Trophoblast cell (in vitro differentiated cells and primary cell): ENCODE measurements at regions not wholly inside any gene's neighbourhood (a gene's known extent, or its start where the extent isn't known, plus 50 kb on each side); places are given as distances from the start of the nearest gene placed in this dataset.

ENCODE experiments used
- DNase-seq, 2 donors: peaks; one replicate each; pipeline ENCODE4 v3.0.0-alpha.2; 2016
- H2AFZ ChIP-seq: 2 replicates; pipeline ENCODE4 v1.6.1; 2013; ENCODE audit warnings: low read length, moderate library complexity, mild to moderate bottlenecking; ENCODE audit not compliant: insufficient read depth, poor library complexity
- H2AK5ac ChIP-seq: 2 replicates; pipeline ENCODE4 v1.6.1; 2013; ENCODE audit warnings: mild to moderate bottlenecking, low read length
- H2BK120ac ChIP-seq: 2 replicates; pipeline ENCODE4 v1.6.1; 2013; ENCODE audit warnings: low read length, mild to moderate bottlenecking, moderate library complexity; ENCODE audit not compliant: insufficient read depth, poor library complexity
- H2BK12ac ChIP-seq: 2 replicates; pipeline ENCODE4 v1.6.1; 2013; ENCODE audit warnings: mild to moderate bottlenecking, low read length, moderate library complexity
- H2BK5ac ChIP-seq: 2 replicates; pipeline ENCODE4 v1.6.1; 2013; ENCODE audit warnings: low read length, low read depth, moderate library complexity, mild to moderate bottlenecking; ENCODE audit not compliant: poor library complexity
- H3K14ac ChIP-seq: 2 replicates; pipeline ENCODE4 v1.6.1; 2013; ENCODE audit warnings: mild to moderate bottlenecking, low read length
- H3K18ac ChIP-seq: 2 replicates; pipeline ENCODE4 v1.6.1; 2013; ENCODE audit warnings: mild to moderate bottlenecking, low read length
- H3K23ac ChIP-seq: 2 replicates; pipeline ENCODE4 v1.6.1; 2013; ENCODE audit warnings: low read length
- H3K27ac ChIP-seq: 2 replicates; pipeline ENCODE4 v1.5.1; 2013; ENCODE audit warnings: low read depth, mild to moderate bottlenecking, inconsistent platforms, low read length, moderate library complexity
- H3K27me3 ChIP-seq: 2 replicates; pipeline ENCODE4 v1.6.1; 2013; ENCODE audit warnings: inconsistent platforms, mild to moderate bottlenecking, low read length, moderate library complexity; ENCODE audit not compliant: insufficient read depth
- H3K36me3 ChIP-seq, 2 experiments: 1 replicate in 1 of 2; 2 replicates in 1 of 2; pipeline ENCODE4 v1.6.1; 2013; ENCODE audit warnings: low read length in 2 of 2, mild to moderate bottlenecking in 2 of 2, moderate library complexity in 1 of 2; ENCODE audit not compliant: insufficient read depth in 2 of 2, control insufficient read depth in 1 of 2
- H3K4ac ChIP-seq: 2 replicates; pipeline ENCODE4 v1.6.1; 2013; ENCODE audit warnings: low read depth, mild to moderate bottlenecking, low read length, moderate library complexity
- H3K4me1 ChIP-seq, 2 experiments: 1 replicate in 1 of 2; 2 replicates in 1 of 2; pipeline ENCODE4 v1.6.1; 2013; ENCODE audit warnings: low read length in 2 of 2, mild to moderate bottlenecking in 2 of 2, moderate library complexity in 1 of 2; ENCODE audit not compliant: insufficient read depth in 2 of 2, control insufficient read depth in 1 of 2
- H3K4me2 ChIP-seq: 2 replicates; pipeline ENCODE4 v1.6.1; 2013; ENCODE audit warnings: inconsistent platforms, mild to moderate bottlenecking, low read length, moderate library complexity
- H3K4me3 ChIP-seq: 2 replicates; pipeline ENCODE4 v1.5.1; 2013; ENCODE audit warnings: mild to moderate bottlenecking, low read depth, low read length, inconsistent platforms
- H3K79me1 ChIP-seq: one replicate; pipeline ENCODE4 v1.6.1; 2013; ENCODE audit warnings: low read length
- H3K79me2 ChIP-seq: 2 replicates; pipeline ENCODE4 v1.6.1; 2013; ENCODE audit warnings: low read length, mild to moderate bottlenecking; ENCODE audit not compliant: control insufficient read depth, insufficient read depth, poor library complexity
- H3K9ac ChIP-seq: 2 replicates; pipeline ENCODE4 v1.6.1; 2013; ENCODE audit warnings: mild to moderate bottlenecking, low read length
- H3K9me3 ChIP-seq: 2 replicates; pipeline ENCODE4 v1.6.1; 2013; ENCODE audit warnings: low read depth, mild to moderate bottlenecking, control low read depth, inconsistent platforms, low read length; ENCODE audit not compliant: insufficient read depth
- H4K12ac ChIP-seq: 2 replicates; pipeline ENCODE4 v1.6.1; 2013; ENCODE audit warnings: low read depth, mild to moderate bottlenecking, low read length, moderate library complexity
- H4K8ac ChIP-seq: 2 replicates; pipeline ENCODE4 v1.6.1; 2013; ENCODE audit warnings: low read depth, mild to moderate bottlenecking, low read length, moderate library complexity
- H4K91ac ChIP-seq: one replicate; pipeline ENCODE4 v1.6.1; 2013; ENCODE audit warnings: low read depth, mild to moderate bottlenecking, low read length, moderate library complexity
- WGBS: extraction: QIAGEN DNeasy Blood & Tissue Kit; methylation state at CpG from one replicate; pipeline ENCODE4 v1.1.7; 2013; ENCODE audit warnings: missing lambda C conversion rate; ENCODE audit not compliant: insufficient read length, insufficient coverage; ENCODE audit errors: extremely low coverage; 5-methylcytosine and 5-hydroxymethylcytosine counted together

DNA sequence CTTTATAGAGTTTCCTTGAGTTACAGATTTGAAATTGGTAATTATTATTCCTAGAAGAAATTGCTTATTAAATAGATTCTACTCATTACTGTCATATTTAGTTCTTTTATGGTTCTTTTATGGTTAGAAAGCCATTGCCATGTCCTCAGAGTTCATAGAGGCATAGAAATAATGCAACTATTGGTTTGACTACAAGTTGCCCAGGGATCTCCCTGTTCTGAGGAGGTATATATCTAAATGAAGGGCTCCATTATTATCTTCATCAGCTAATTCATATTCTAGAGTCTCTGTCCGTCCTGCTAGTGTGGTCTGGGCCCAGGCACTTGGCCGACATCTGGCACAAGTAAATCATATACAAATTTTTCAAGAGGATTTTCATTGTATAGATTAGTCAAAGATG is 535.7 kb downstream of the PPP4R3C start:
- H3K27ac ChIP-seq = no peak overlapping the region
- H3K4ac ChIP-seq = no peak overlapping the region
- no peak overlapping the region for H3K14ac ChIP-seq
- H3K4me2 ChIP-seq = no peak overlapping the region
- H3K36me3 ChIP-seq = no peaks in the 10 kb centered on the region
- H3K18ac ChIP-seq = no peak overlapping the region
- no peak for DNase-seq
- no peak overlapping the region for H4K12ac ChIP-seq
- H3K4me3 ChIP-seq = no peak overlapping the region
- H2BK120ac ChIP-seq = no peak overlapping the region
- no peaks in the 10 kb centered on the region for H3K9me3 ChIP-seq
- H3K23ac ChIP-seq = no peak overlapping the region
- no peak overlapping the region for H2BK5ac ChIP-seq
- H3K27me3 ChIP-seq = no peaks in the 10 kb centered on the region
- H3K4me1 ChIP-seq = no peaks in the 10 kb centered on the region
- WGBS = no CpG with 5 or more reads among the region's 2 CpGs
- H4K8ac ChIP-seq = no peak overlapping the region
- no peaks in the 10 kb centered on the region for H3K79me1 ChIP-seq
- no peak overlapping the region for H2BK12ac ChIP-seq
- no peak overlapping the region for H2AFZ ChIP-seq
- H2AK5ac ChIP-seq = no peak overlapping the region
- H4K91ac ChIP-seq = no peak overlapping the region
- no peak overlapping the region for H3K9ac ChIP-seq
- no peaks in the 10 kb centered on the region for H3K79me2 ChIP-seq

DNA sequence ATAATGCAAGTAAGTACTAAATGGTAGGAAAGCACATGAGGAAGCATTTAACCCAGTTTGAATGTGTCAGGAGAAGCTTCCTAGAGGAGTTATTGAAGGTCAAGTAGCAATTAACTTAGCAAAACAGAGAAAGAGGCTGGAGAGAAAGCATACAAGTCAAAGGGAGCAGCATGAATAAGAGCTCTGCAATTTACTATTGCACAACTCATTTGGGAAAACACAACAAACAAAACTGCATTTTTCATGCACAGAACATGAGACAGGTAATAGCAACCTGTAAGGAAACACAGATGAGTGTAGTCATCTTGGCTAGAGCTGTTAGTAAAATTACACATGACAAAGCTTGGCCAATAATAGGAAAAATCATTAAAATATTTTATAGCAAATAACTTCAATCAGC is 538.1 kb downstream of the PPP4R3C start:
- Histone ChIP-seq H4K8ac (no peak overlapping the region), H3K4me3 (no peak overlapping the region), H2AK5ac (no peak overlapping the region), H3K4ac (no peak overlapping the region), H2BK12ac (no peak overlapping the region), H3K4me2 (no peak overlapping the region), H3K79me1 (no peaks in the 10 kb centered on the region), H3K9me3 (no peaks in the 10 kb centered on the region), H3K79me2 (no peaks in the 10 kb centered on the region), H3K36me3 (no peaks in the 10 kb centered on the region), H3K4me1 (no peaks in the 10 kb centered on the region), H2BK5ac (no peak overlapping the region), H2BK120ac (no peak overlapping the region), H3K14ac (no peak overlapping the region), H2AFZ (no peak overlapping the region), H3K23ac (no peak overlapping the region), H4K91ac (no peak overlapping the region), H3K18ac (no peak overlapping the region), H3K9ac (no peak overlapping the region), H4K12ac (no peak overlapping the region), H3K27me3 (no peaks in the 10 kb centered on the region), H3K27ac (no peak overlapping the region)
- DNase-seq = peak in 1 of 2 donors; percentile 53

DNA sequence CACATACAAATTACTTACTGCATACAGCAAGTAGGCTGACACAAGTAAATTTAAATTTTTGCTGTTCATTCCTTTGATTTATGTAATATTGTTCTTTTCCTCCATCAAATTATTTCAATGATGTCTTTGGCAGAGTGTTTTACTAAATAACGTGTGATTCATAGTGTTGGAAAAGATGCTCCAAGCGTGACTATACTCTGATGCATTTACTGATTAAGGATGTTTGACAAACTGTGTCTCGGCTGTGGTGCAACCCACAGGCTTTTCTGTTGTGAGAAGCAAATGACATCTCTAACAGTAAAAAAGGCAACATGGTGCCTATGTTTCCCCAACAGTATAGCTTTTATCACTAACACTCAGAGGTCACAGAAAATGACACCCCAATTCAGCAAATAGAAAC is 540.9 kb downstream of the PPP4R3C start:
- Histone ChIP-seq H2BK12ac (no peak overlapping the region), H3K79me2 (no peaks in the 10 kb centered on the region), H3K14ac (no peak overlapping the region), H2AK5ac (no peak overlapping the region), H2AFZ (no peak overlapping the region), H3K23ac (no peak overlapping the region), H3K4me3 (no peak overlapping the region), H3K18ac (no peak overlapping the region), H4K12ac (no peak overlapping the region), H3K79me1 (no peaks in the 10 kb centered on the region), H3K4me2 (no peak overlapping the region), H3K36me3 (no peaks in the 10 kb centered on the region), H3K9ac (no peak overlapping the region), H3K9me3 (no peaks in the 10 kb centered on the region), H4K91ac (no peak overlapping the region), H3K27ac (no peak overlapping the region), H3K4me1 (no peaks in the 10 kb centered on the region), H3K27me3 (no peaks in the 10 kb centered on the region), H2BK5ac (no peak overlapping the region), H3K4ac (no peak overlapping the region), H4K8ac (no peak overlapping the region), H2BK120ac (no peak overlapping the region)
- no CpG with 5 or more reads among the region's 3 CpGs for WGBS
- peak; percentile 28 to 52 for DNase-seq

DNA sequence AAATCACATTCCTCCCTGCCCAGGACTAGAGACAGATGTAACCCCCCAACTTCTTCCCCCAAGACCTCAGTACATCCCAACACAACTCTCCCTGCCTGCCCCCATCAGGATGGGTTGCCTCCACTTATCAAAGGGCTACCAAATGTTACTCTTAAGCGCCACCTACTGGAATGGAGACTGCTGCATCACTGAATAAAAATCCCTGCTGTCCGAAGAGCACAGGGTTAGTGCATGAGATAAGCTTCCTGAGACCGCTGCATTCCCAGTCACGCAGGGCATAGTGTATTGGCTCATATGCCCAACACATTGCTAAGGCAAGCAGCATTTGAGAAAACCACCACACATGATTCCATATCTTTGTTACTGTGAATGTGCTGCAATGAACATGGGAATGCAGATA is 544.5 kb downstream of the PPP4R3C start:
- H3K79me2 ChIP-seq = no peaks in the 10 kb centered on the region
- H2AFZ ChIP-seq = no peak overlapping the region
- H4K8ac ChIP-seq = no peak overlapping the region
- H3K9ac ChIP-seq = no peak overlapping the region
- no CpG with 5 or more reads among the region's 4 CpGs for WGBS
- H3K18ac ChIP-seq = no peak overlapping the region
- H2BK120ac ChIP-seq = no peak overlapping the region
- H3K36me3 ChIP-seq = no peaks in the 10 kb centered on the region
- no peak overlapping the region for H4K91ac ChIP-seq
- H3K4me3 ChIP-seq = no peak overlapping the region
- no peaks in the 10 kb centered on the region for H3K9me3 ChIP-seq
- H3K4me1 ChIP-seq = no peaks in the 10 kb centered on the region
- H3K23ac ChIP-seq = no peak overlapping the region
- DNase-seq = peak; percentile 7 to 15
- no peaks in the 10 kb centered on the region for H3K27me3 ChIP-seq
- H2BK12ac ChIP-seq = no peak overlapping the region
- H4K12ac ChIP-seq = no peak overlapping the region
- no peak overlapping the region for H2AK5ac ChIP-seq
- H3K14ac ChIP-seq = no peak overlapping the region
- H3K79me1 ChIP-seq = no peaks in the 10 kb centered on the region
- no peak overlapping the region for H3K27ac ChIP-seq
- no peak overlapping the region for H2BK5ac ChIP-seq
- H3K4ac ChIP-seq = no peak overlapping the region
- no peak overlapping the region for H3K4me2 ChIP-seq

DNA sequence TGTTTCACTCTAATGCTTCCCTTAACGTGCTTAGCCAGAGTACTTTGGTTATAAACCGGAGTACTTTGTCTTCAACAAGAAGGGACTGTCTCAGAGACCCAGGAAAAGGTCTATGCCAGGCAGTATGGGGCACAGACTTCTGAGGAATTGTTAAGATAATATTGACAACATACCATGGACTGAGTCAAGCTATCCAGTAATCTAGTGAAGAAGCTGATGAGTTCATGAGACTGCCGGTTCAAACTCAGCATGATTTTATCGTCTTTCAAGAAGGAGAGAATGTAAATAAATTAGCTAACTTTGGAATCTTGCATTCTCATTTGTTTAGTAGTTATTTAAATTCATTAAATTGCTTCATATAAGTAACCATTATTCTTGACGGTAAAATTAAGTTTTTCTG is 546.1 kb downstream of the PPP4R3C start:
- H3K9ac ChIP-seq = no peak overlapping the region
- H3K79me1 ChIP-seq = no peaks in the 10 kb centered on the region
- no peaks in the 10 kb centered on the region for H3K27me3 ChIP-seq
- H2BK12ac ChIP-seq = no peak overlapping the region
- no peak overlapping the region for H2BK5ac ChIP-seq
- H3K4me1 ChIP-seq = no peaks in the 10 kb centered on the region
- no peaks in the 10 kb centered on the region for H3K9me3 ChIP-seq
- no peak overlapping the region for H3K4me2 ChIP-seq
- no peak overlapping the region for H4K12ac ChIP-seq
- WGBS = no CpG with 5 or more reads among the region's 5 CpGs
- no peak overlapping the region for H3K18ac ChIP-seq
- H3K27ac ChIP-seq = no peak overlapping the region
- no peak overlapping the region for H4K8ac ChIP-seq
- H2AFZ ChIP-seq = no peak overlapping the region
- no peak overlapping the region for H4K91ac ChIP-seq
- no peak overlapping the region for H3K4ac ChIP-seq
- no peak overlapping the region for H2BK120ac ChIP-seq
- no peaks in the 10 kb centered on the region for H3K36me3 ChIP-seq
- no peak overlapping the region for H3K14ac ChIP-seq
- no peak overlapping the region for H3K23ac ChIP-seq
- no peak for DNase-seq
- no peak overlapping the region for H3K4me3 ChIP-seq
- no peak overlapping the region for H2AK5ac ChIP-seq
- H3K79me2 ChIP-seq = no peaks in the 10 kb centered on the region
